Heart right ventricle (tissue), 16 donors: ENCODE measurements at regions not wholly inside any gene's neighbourhood (a gene's known extent, or its start where the extent isn't known, plus 50 kb on each side); places are given as distances from the start of the nearest gene placed in this dataset.

ENCODE experiments used
- ATAC-seq, 8 donors: fragments of 200-7000 bp; cut with Tn5 transposase; one replicate each; pipeline ENCODE4 v1.9.1; 2020; ENCODE audit warnings: mild to moderate bottlenecking in 8 of 8, moderate library complexity in 8 of 8, moderate number of reproducible peaks in 1 of 8
- DNase-seq, 2 donors: peaks; one replicate each; pipeline ENCODE4 v3.0.0-alpha.2; 2020
- H3K27ac ChIP-seq, 10 donors: fragments of 200-600 bp; sonication (generic) in 2 of 10; one replicate each; pipeline versions ENCODE4 v1.5.0 to v1.8.0; 2020 to 2022; ENCODE audit warnings: mild to moderate bottlenecking in 3 of 10
- H3K27me3 ChIP-seq, 7 donors: fragments of 200-600 bp; one replicate each; pipeline ENCODE4 v1.8.0; 2021 to 2022; ENCODE audit warnings: mild to moderate bottlenecking in 2 of 7
- H3K36me3 ChIP-seq, 9 donors: fragments of 200-600 bp; sonication (generic) in 1 of 9; one replicate each; pipeline versions ENCODE4 v1.5.0 to v1.8.0; 2020 to 2022; ENCODE audit warnings: mild to moderate bottlenecking in 2 of 9
- H3K4me1 ChIP-seq, 9 donors: fragments of 200-600 bp; sonication (generic) in 1 of 9; one replicate each; pipeline versions ENCODE4 v1.5.0 to v1.8.0; 2020 to 2022; ENCODE audit warnings: mild to moderate bottlenecking in 4 of 9
- H3K4me3 ChIP-seq, 10 donors: fragments of 200-600 bp; sonication (generic) in 2 of 10; one replicate each; pipeline versions ENCODE4 v1.5.0 to v1.8.0; 2020 to 2022; ENCODE audit warnings: mild to moderate bottlenecking in 7 of 10, moderate library complexity in 2 of 10
- H3K9me3 ChIP-seq, 11 donors: fragments of 200-600 bp in 10 of 11; sonication (generic) in 2 of 11; one replicate each; pipeline versions ENCODE4 v1.5.0 to v1.8.0; 2013 to 2022; ENCODE audit warnings: mild to moderate bottlenecking in 2 of 11, control low read depth in 1 of 11, moderate library complexity in 1 of 11
- CTCF ChIP-seq, 9 donors: fragments of 200-600 bp; sonication (generic) in 2 of 9; IDR thresholded peaks; one replicate each; pipeline versions ENCODE4 v1.5.0 to v1.8.0; 2021 to 2022; ENCODE audit warnings: antibody characterized with exemption in 9 of 9, mild to moderate bottlenecking in 5 of 9, moderate library complexity in 1 of 9
- whole genome bisulfite sequencing, 2 donors: extraction: QIAGEN DNeasy Blood & Tissue Kit; methylation state at CpG; one replicate each; pipeline ENCODE4 v1.1.7; 2013; ENCODE audit warnings: inconsistent platforms in 1 of 2; 5-methylcytosine and 5-hydroxymethylcytosine counted together
- intact Hi-C, 10 donors: fragments of 100-400 bp; cut with DNase I; formaldehyde crosslinking; loops; one replicate each; pipeline versions ENCODE4 v1.11.1 to v1.14.2; 2022
- donor health status: Arrhythmogenic right ventricular cardiomyopathy.
- donor health status: ischemic (EF 13 %, LVEDD 7.1; RV severe dilation, severe dysfunction).
- donor health status: healthy with polysubstance abuse.
- donor health status: DM: no; HTN: yes; CAD: no.
- donor health status: DM: no; HTN: no; CAD: no.
- donor health status: ischemic (EF 25% LVEDD 6.9; RV normal size, moderate dysfunction).
- donor health status: ischemic (EF 25% LVEDD 5.7; RV mildly dilated, moderate dysfunction).
- donor health status: healthy.
- donor health status: DM: yes; HTN: yes; CAD: no.
- donor health status: Ischemic cardiomyopathy.
- donor health status: ischemic (EF 35%, LVEDD 5.7; RV mildly dilated, moderate dysfunction).
- donor health status: nonischemic (EF 11% LVEDD 7.7; RV severe dilation, severe dysfunction).
- donor health status: DM: yes; HTN: yes; CAD: no.
- donor health status: PGD.
- donor health status: ischemic (EF 29% LVEDD 5.4; RV normal size, mild dysfunction).
- donor health status: nonischemic (EF 23%, LVEDD 6.1; RV moderate dilation, normal function).

GRCh38 chr4:29320947-29321620, 1399.1 kb upstream of the PCDH7 start:
- TF ChIP-seq CTCF (IDR thresholded peaks at IDR 0.05) = no peak
- H3K27ac ChIP-seq = no peak overlapping the region
- ATAC-seq (no peak), DNase-seq (no peak)
- WGBS, 2 donors = 57 to 61% methylated on average over 6 of the region's 6 CpGs
- H3K4me1 ChIP-seq = no peaks in the 10 kb centered on the region
- no peaks in the 10 kb centered on the region for H3K27me3 ChIP-seq
- no peak overlapping the region for H3K4me3 ChIP-seq
- H3K9me3 ChIP-seq = peaks cover 0 to 13% (median 5%) of the 10 kb centered on the region in 11 donors
- no peaks in the 10 kb centered on the region for H3K36me3 ChIP-seq
- intact Hi-C loops = no loop called here

DNA sequence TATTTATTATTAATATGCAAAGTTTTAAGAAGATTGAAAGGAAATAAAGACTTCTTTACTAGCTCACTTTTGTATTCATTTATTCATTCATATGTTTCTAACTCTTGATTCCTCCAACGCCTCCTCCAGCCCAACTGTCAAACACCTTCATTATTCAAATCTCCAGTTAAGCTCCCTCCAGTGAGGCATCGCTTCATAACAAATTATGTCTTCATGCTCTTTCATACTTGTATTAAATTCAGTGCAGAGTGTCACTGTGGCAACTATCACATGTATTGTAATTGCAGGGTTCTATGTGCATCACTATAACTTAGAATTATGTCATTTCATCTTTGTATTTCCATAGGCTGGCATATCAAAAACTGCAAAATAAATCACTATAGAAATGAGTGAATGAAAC, 1394.2 kb upstream of the PCDH7 start:
- ATAC-seq (no peak), DNase-seq (no peak)
- no peak overlapping the region for H3K4me3 ChIP-seq
- intact Hi-C loops = no loop called here
- TF ChIP-seq CTCF (IDR thresholded peaks at IDR 0.05) = no peak
- H3K27ac ChIP-seq = no peak overlapping the region
- no peaks in the 10 kb centered on the region for H3K27me3 ChIP-seq
- 87 to 90% methylated on average over 2 of the region's 2 CpGs for WGBS, 2 donors
- H3K36me3 ChIP-seq = no peaks in the 10 kb centered on the region
- H3K9me3 ChIP-seq = no peaks in the 10 kb centered on the region
- H3K4me1 ChIP-seq = no peaks in the 10 kb centered on the region

DNA sequence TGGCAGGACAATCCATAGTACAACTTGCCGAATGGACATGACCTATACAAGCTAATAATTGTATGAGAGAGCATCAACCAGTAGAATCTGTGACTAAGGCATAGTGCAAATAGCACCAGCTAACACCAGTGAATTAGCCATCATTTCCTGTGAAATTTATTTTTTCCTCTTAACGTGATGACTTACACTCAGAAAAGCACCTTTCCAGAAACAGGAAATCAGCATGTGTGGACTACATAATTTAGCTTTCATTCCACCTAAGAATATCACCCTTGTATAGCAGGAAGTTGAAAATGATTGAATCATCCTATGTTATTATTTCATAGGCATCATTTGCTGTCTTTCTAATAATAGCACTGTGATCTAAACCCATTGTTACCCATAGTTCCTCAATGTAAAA, 1393.4 kb upstream of the PCDH7 start:
- 47 to 50% methylated on average over 2 of the region's 2 CpGs for WGBS, 2 donors
- Histone ChIP-seq H3K27me3 (no peaks in the 10 kb centered on the region), H3K27ac (no peak overlapping the region), H3K9me3 (peaks cover 0 to 3% (median 0%) of the 10 kb centered on the region in 11 donors), H3K4me1 (no peaks in the 10 kb centered on the region), H3K4me3 (no peak overlapping the region), H3K36me3 (no peaks in the 10 kb centered on the region)
- no peak for DNase-seq
- peak in 1 of 8 donors; percentile 9 for ATAC-seq
- no peak for TF ChIP-seq CTCF (IDR thresholded peaks at IDR 0.05)
- intact Hi-C loops = no loop called here

DNA sequence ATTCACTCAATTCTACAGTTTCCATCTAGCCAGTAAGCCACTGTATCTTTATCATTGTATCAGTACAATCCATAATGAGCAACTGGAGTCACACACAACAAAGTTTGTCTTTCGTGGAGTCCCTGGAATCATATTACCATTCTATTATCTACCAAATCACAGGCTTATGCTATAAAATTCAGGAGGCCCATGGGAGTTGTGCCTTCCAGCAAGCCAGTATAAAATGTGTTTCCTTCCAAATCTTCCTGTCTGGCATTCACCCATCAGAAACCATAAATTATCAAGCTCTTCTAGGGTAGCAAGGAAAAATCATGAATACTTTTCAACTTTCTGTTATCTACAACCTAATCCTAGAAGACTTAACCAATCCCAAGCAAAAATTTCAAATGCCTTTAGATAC, 1383.3 kb upstream of the PCDH7 start:
- intact Hi-C loops = no loop called here
- TF ChIP-seq CTCF (IDR thresholded peaks at IDR 0.05) = no peak
- ATAC-seq (no peak), DNase-seq (no peak)
- 33 to 41% methylated on average over 1 of the region's 1 CpG for WGBS, 2 donors
- Histone ChIP-seq H3K36me3 (no peaks in the 10 kb centered on the region), H3K27me3 (no peaks in the 10 kb centered on the region), H3K4me3 (no peak overlapping the region), H3K27ac (no peak overlapping the region), H3K4me1 (no peaks in the 10 kb centered on the region), H3K9me3 (peaks cover 0 to 10% (median 0%) of the 10 kb centered on the region in 11 donors)
